IMR-90 (cell line): ENCODE measurements at regions not wholly inside any gene's neighbourhood (a gene's known extent, or its start where the extent isn't known, plus 50 kb on each side); places are given as distances from the start of the nearest gene placed in this dataset.

Source experiments
- ATAC-seq: fragments of 200-7000 bp; cut with Tn5 transposase; 2 replicates; pipeline ENCODE4 v1.9.1; 2020; ENCODE audit warnings: low read depth, mild to moderate bottlenecking, moderate library complexity
- BruUV-seq: library from RNA; stranded (reverse); fragments of 400-500 nt; replicated peaks from 2 replicates; lab custom pipeline; 2021; lab: Mats Ljungman, UMichigan
- CTCF ChIA-PET: fragments of 300-600 bp; formaldehyde crosslinking; extraction: SDS; loops from one replicate; lab custom pipeline; 2021; ENCODE audit warnings: antibody characterized with exemption; lab: Yijun Ruan, JAX
- POLR2A ChIA-PET: fragments of 300-600 bp; sonication (Branson Sonifier 250); formaldehyde crosslinking; loops from one replicate; lab custom pipeline; 2022; ENCODE audit warnings: antibody characterized with exemption; ENCODE audit not compliant: unreplicated experiment; lab: Charles Lee
- DNase-seq: peaks from one replicate; pipeline ENCODE4 v3.0.0; 2013
- H2AFZ ChIP-seq: replicated peaks from 2 replicates; pipeline ENCODE3; 2013; ENCODE audit warnings: low read length, mild to moderate bottlenecking; ENCODE audit not compliant: poor library complexity
- H2AK5ac ChIP-seq: 2 replicates; pipeline ENCODE4 v1.6.1; 2013; ENCODE audit warnings: low read depth, low read length, inconsistent platforms
- H2AK9ac ChIP-seq: replicated peaks from 2 replicates; pipeline ENCODE3; 2013; ENCODE audit warnings: mild to moderate bottlenecking, low read depth, low read length, moderate library complexity; ENCODE audit not compliant: poor library complexity
- H2BK120ac ChIP-seq: 2 replicates; pipeline ENCODE4 v1.6.1; 2013; ENCODE audit warnings: low read depth, low read length, inconsistent platforms
- H2BK15ac ChIP-seq: 3 replicates; pipeline ENCODE4 v1.6.1; 2013; ENCODE audit warnings: low read depth, low read length, inconsistent platforms
- H2BK20ac ChIP-seq: 2 replicates; pipeline ENCODE4 v1.6.1; 2013; ENCODE audit warnings: low read depth, mild to moderate bottlenecking, inconsistent platforms, low read length, moderate library complexity
- H2BK5ac ChIP-seq: 2 replicates; pipeline ENCODE4 v1.6.1; 2013; ENCODE audit warnings: mild to moderate bottlenecking, low read depth, low read length, inconsistent platforms; ENCODE audit not compliant: poor library complexity, severe bottlenecking
- H3K14ac ChIP-seq: replicated peaks from 2 replicates; pipeline ENCODE4 v1.6.1; 2013; ENCODE audit warnings: low read depth, low read length, inconsistent platforms
- H3K18ac ChIP-seq: 2 replicates; pipeline ENCODE4 v1.6.1; 2013; ENCODE audit warnings: low read depth, low read length, control low read depth
- H3K23ac ChIP-seq: 2 replicates; pipeline ENCODE4 v1.6.1; 2013; ENCODE audit warnings: low read depth, low read length, inconsistent platforms
- H3K27ac ChIP-seq: 2 replicates; pipeline ENCODE4 v1.5.1; 2013; ENCODE audit warnings: mild to moderate bottlenecking, control low read depth, low read length; ENCODE audit not compliant: insufficient read depth
- H3K27me3 ChIP-seq: 2 replicates; pipeline ENCODE4 v1.6.1; 2013; ENCODE audit warnings: low read length; ENCODE audit not compliant: control insufficient read depth, insufficient read depth
- H3K36me3 ChIP-seq: 2 replicates; pipeline ENCODE4 v1.6.1; 2013; ENCODE audit warnings: low read length, mixed read lengths; ENCODE audit not compliant: control insufficient read depth, insufficient read depth
- H3K4ac ChIP-seq: 2 replicates; pipeline ENCODE4 v1.6.1; 2013; ENCODE audit warnings: low read depth, low read length, inconsistent platforms
- H3K4me1 ChIP-seq: 2 replicates; pipeline ENCODE4 v1.6.1; 2013; ENCODE audit warnings: low read length, mixed read lengths; ENCODE audit not compliant: control insufficient read depth, insufficient read depth
- H3K4me2 ChIP-seq: 2 replicates; pipeline ENCODE4 v1.6.1; 2013; ENCODE audit warnings: low read depth, mild to moderate bottlenecking, control low read depth, low read length, moderate library complexity
- H3K4me3 ChIP-seq: 2 replicates; pipeline ENCODE4 v1.5.1; 2013; ENCODE audit warnings: low read depth, mild to moderate bottlenecking, control low read depth, low read length, moderate library complexity; ENCODE audit not compliant: insufficient read depth
- H3K56ac ChIP-seq: 2 replicates; pipeline ENCODE4 v1.6.1; 2013; ENCODE audit warnings: low read length, inconsistent platforms; ENCODE audit not compliant: insufficient read depth; ENCODE audit errors: extremely low read depth
- H3K79me1 ChIP-seq, 2 experiments: 2 replicates each; pipeline ENCODE4 v1.6.1; 2013; ENCODE audit warnings: low read length in 2 of 2, inconsistent platforms in 1 of 2, low read depth in 1 of 2
- H3K9ac ChIP-seq: 2 replicates; pipeline ENCODE4 v1.6.1; 2013; ENCODE audit warnings: low read depth, low read length, control low read depth
- H3K9me1 ChIP-seq: 2 replicates; pipeline ENCODE4 v1.6.1; 2013; ENCODE audit warnings: low read length, inconsistent platforms; ENCODE audit not compliant: insufficient read depth
- H3K9me3 ChIP-seq: 2 replicates; pipeline ENCODE4 v1.6.1; 2013; ENCODE audit warnings: low read length; ENCODE audit not compliant: control insufficient read depth, insufficient read depth
- H4K20me1 ChIP-seq: 2 replicates; pipeline ENCODE4 v1.6.1; 2013; ENCODE audit warnings: low read length, inconsistent platforms; ENCODE audit not compliant: insufficient read depth
- H4K5ac ChIP-seq: 2 replicates; pipeline ENCODE4 v1.6.1; 2013; ENCODE audit warnings: mild to moderate bottlenecking, low read depth, low read length, control low read depth
- H4K8ac ChIP-seq, 2 experiments: 2 replicates each; pipeline ENCODE4 v1.6.1; 2013; ENCODE audit warnings: low read depth in 2 of 2, low read length in 2 of 2, control low read depth in 1 of 2, inconsistent platforms in 1 of 2
- H4K91ac ChIP-seq: 2 replicates; pipeline ENCODE4 v1.6.1; 2013; ENCODE audit warnings: low read depth, low read length, inconsistent platforms; ENCODE audit not compliant: insufficient read depth
- BHLHE40 ChIP-seq: fragments of 150-350 bp; IDR thresholded peaks from 2 replicates; pipeline ENCODE4 v1.6.1; 2016; ENCODE audit warnings: mild to moderate bottlenecking, low read depth, low read length
- CEBPB ChIP-seq: IDR thresholded peaks from 2 replicates; pipeline ENCODE4 v1.6.1; 2012; ENCODE audit warnings: low read depth, low read length, improper control_type of control experiment
- MAFK ChIP-seq: IDR thresholded peaks from 2 replicates; pipeline ENCODE4 v1.6.1; 2012; ENCODE audit warnings: low read depth, low read length, improper control_type of control experiment
- RCOR1 ChIP-seq: IDR thresholded peaks from 2 replicates; pipeline ENCODE4 v1.6.1; 2012; ENCODE audit warnings: mild to moderate bottlenecking, low read length, improper control_type of control experiment; ENCODE audit not compliant: insufficient replicate concordance
- SMC3 ChIP-seq: fragments of 150-350 bp; IDR thresholded peaks from 2 replicates; pipeline ENCODE4 v1.6.1; 2016; ENCODE audit warnings: low read depth, mild to moderate bottlenecking, antibody characterized with exemption, low read length, moderate library complexity
- WGBS, 2 experiments: methylation state at CpG; one replicate each; pipeline versions ENCODE4 v1.1.5 to v1.1.7; 2013; ENCODE audit warnings: missing lambda C conversion rate in 2 of 2; ENCODE audit not compliant: insufficient read length in 1 of 2; ENCODE audit errors: extremely low coverage in 2 of 2; 5-methylcytosine and 5-hydroxymethylcytosine counted together
- dilution Hi-C: fragments of 300-500 bp; cut with HindIII; formaldehyde crosslinking; loops from one replicate; pipeline ENCODE4 v1.14.3; 2018; ENCODE audit warnings: low sequenced_read_pairs; ENCODE audit not compliant: unreplicated experiment
- in situ Hi-C: fragments of 300-500 bp; cut with MboI; formaldehyde crosslinking; loops from 3 replicates; pipeline ENCODE4 v1.14.3; 2019; ENCODE audit warnings: low sequenced_read_pairs, inconsistent platforms, mixed read lengths
- intact Hi-C: fragments of 100-400 bp; cut with micrococcal nuclease; formaldehyde crosslinking; loops from 2 replicates; pipeline ENCODE4 v1.10.0; 2022

DNA sequence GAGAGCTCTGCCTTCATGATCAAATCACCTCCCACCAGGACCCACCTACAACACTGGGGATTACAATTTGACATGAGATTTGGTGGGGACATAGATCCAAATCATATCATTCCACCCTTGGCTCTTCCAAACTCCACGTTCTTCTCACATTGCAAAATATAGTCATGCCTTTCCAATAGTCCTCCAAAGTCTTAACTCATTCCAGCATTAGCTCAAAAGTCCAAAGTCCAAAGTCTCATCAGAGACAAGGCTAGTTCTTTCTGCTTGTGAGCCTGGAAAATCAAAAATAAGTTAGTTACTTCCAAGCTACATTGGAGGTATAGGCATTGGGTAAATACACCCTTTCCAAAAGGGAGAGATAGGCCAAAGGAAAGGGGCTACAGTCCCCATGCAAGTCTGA is 186.9 kb upstream of the PAPPA start:
- Histone ChIP-seq H2AFZ (no peak overlapping the region), H3K56ac (no peak overlapping the region), H3K18ac (no peak overlapping the region), H3K9me1 (no peaks in the 10 kb centered on the region), H4K8ac (no peak overlapping the region), H3K23ac (no peak overlapping the region), H3K36me3 (no peaks in the 10 kb centered on the region), H3K27ac (no peak overlapping the region), H3K79me1 (no peaks in the 10 kb centered on the region), H3K14ac (no peak overlapping the region), H3K4me1 (no peaks in the 10 kb centered on the region; the same call in 1 of the 2 replicates), H2BK20ac (no peak overlapping the region), H2AK5ac (no peak overlapping the region), H3K4me2 (no peak overlapping the region), H2BK120ac (no peak overlapping the region), H4K20me1 (no peaks in the 10 kb centered on the region), H2BK5ac (no peak overlapping the region), H3K9ac (no peak overlapping the region), H2BK15ac (no peak overlapping the region), H3K4me3 (no peak overlapping the region), H2AK9ac (no peak overlapping the region), H4K5ac (no peak overlapping the region), H4K91ac (no peak overlapping the region), H3K9me3 (peaks cover 5% of the 10 kb centered on the region), H3K27me3 (no peaks in the 10 kb centered on the region), H3K4ac (no peak overlapping the region; the same call in 1 of the 2 replicates)
- BruUV-seq = no TSS peak
- POLR2A ChIA-PET = no interaction called here
- WGBS, 2 experiments = no CpG with 5 or more reads among the region's 1 CpG
- dilution Hi-C loops = no loop called here
- TF ChIP-seq SMC3 = no peak
- no peak for TF ChIP-seq RCOR1
- TF ChIP-seq BHLHE40 = no peak
- no peak for TF ChIP-seq CEBPB
- no peak for TF ChIP-seq MAFK
- intact Hi-C loops = no loop called here
- no peak for ATAC-seq
- no peak for DNase-seq
- CTCF ChIA-PET = interaction anchor here (1.0 kb wide), 1 partner anchor 373 kb away, joined by 3 read pairs; no protein-coding TSS in a partner anchor
- in situ Hi-C loops = no loop called here
